ENCODE measurements at regions not wholly inside any gene's neighbourhood (a gene's known extent, or its start where the extent isn't known, plus 50 kb on each side); places are given as distances from the start of the nearest gene placed in this dataset.

- ATAC-seq (no peak), DNase-seq (ENCODE audit: low read depth, low spot score) (no peak), FAIRE-seq (no peak)
- no peak overlapping the region for H3K9ac ChIP-seq (ENCODE audit: control insufficient read depth, insufficient read depth, low read length)
- in situ Hi-C loops (cut with MboI) (no loop called here), intact Hi-C loops (cut with micrococcal nuclease; ENCODE audit: unreplicated experiment) (no loop called here)
- H3K4me2 ChIP-seq (ENCODE audit: control insufficient read depth, insufficient read depth), result no peak overlapping the region
- no peaks in the 10 kb centered on the region for H3K79me2 ChIP-seq (ENCODE audit: control insufficient read depth, insufficient read depth, low read length)
- RAD21 ChIA-PET (ENCODE audit: unreplicated experiment), result no interaction called here
- POLR2A ChIA-PET, result no interaction called here
- WGBS (ENCODE audit: insufficient coverage, insufficient replicate concordance, low lambda C conversion rate, missing lambda C conversion rate), result 66% methylated on average over 11 of the region's 11 CpGs
- H3K9me3 ChIP-seq (replicated peaks; ENCODE audit: control insufficient read depth, insufficient read depth, low read length), result no peaks in the 10 kb centered on the region; the same call in 2 of the 3 replicates
- no peaks in the 10 kb centered on the region for H3K36me3 ChIP-seq (ENCODE audit: control insufficient read depth in 2 of 2, insufficient read depth in 2 of 2, low read length in 1 of 2)
- no peak overlapping the region for H3K27ac ChIP-seq (ENCODE audit: control insufficient read depth, insufficient read depth)
- SMC1A ChIA-PET (ENCODE audit: uncharacterized antibody, unreplicated experiment), result interaction anchor here (0.6 to 0.7 kb wide), 2 partner anchors 149 to 355 kb away, joined by 3 read pairs; no protein-coding TSS in a partner anchor
- no peaks in the 10 kb centered on the region for H4K20me1 ChIP-seq (ENCODE audit: control insufficient read depth, insufficient read depth)
- CTCF ChIA-PET, result interaction anchor here (0.7 to 1.2 kb wide), 2 partner anchors 10 to 17 kb away, joined by 3 read pairs; no protein-coding TSS in a partner anchor
- no TSS peak for BruUV-seq (replicated peaks)
- no peak overlapping the region for H3K4me3 ChIP-seq
- H2AFZ ChIP-seq (ENCODE audit: control insufficient read depth, low read depth, low read length), result no peak overlapping the region
- H3K4me1 ChIP-seq (ENCODE audit: control insufficient read depth, insufficient read depth, low read length), result no peaks in the 10 kb centered on the region
- H3K27me3 ChIP-seq (replicated peaks in 1 of 2; ENCODE audit: control insufficient read depth in 2 of 2, insufficient read depth in 2 of 2, low read length in 1 of 2), result no peaks in the 10 kb centered on the region; a peak in 1 of 4 replicates
- no peak for TF ChIP-seq SMC3 (IDR thresholded peaks at IDR 0.05; ENCODE audit: borderline replicate concordance, low read length)
- TF ChIP-seq SKIL (IDR thresholded peaks at IDR 0.05; ENCODE audit: low read depth, poor library complexity, severe bottlenecking), result no peak
- no peak for TF ChIP-seq ATF2 (IDR thresholded peaks at IDR 0.05; ENCODE audit: low read length)
- no peak for TF ChIP-seq ZNF217 (IDR thresholded peaks at IDR 0.05)
- no peak for TF ChIP-seq ZNF687 (IDR thresholded peaks at IDR 0.05)
- no peak for TF ChIP-seq CHD4 (IDR thresholded peaks at IDR 0.05)
- TF ChIP-seq NRF1 (conservative IDR thresholded peaks at IDR 0.05; ENCODE audit: low read depth, low read length), result no peak
- TF ChIP-seq ZNF207 (IDR thresholded peaks at IDR 0.05; ENCODE audit: borderline replicate concordance), result no peak
- TF ChIP-seq CUX1 (IDR thresholded peaks at IDR 0.05; ENCODE audit: insufficient replicate concordance, low read depth, low read length), result no peak
- TF ChIP-seq ZBED1 (IDR thresholded peaks at IDR 0.05; ENCODE audit: borderline replicate concordance), result no peak
Observed at GRCh38 chr2:9118383-9118960, 88.1 kb upstream of the ASAP2 start.
